ENCODE measurements at regions not wholly inside any gene's neighbourhood (a gene's known extent, or its start where the extent isn't known, plus 50 kb on each side); places are given as distances from the start of the nearest gene placed in this dataset.

GRCh38 chr14:66234411-66234810 lies 251.8 kb upstream of the CCDC196 start:
- no peak overlapping the region for H3K4me3 Mint-ChIP-seq
- Histone ChIP-seq H4K20me1 (replicated peaks; ENCODE audit: insufficient read depth) (no peaks in the 10 kb centered on the region), H3K9me2 (ENCODE audit: insufficient read depth) (0 out of 2 replicates have a peak, but pooled peaks cover 8% of the 10 kb centered on the region), H3K4me3 (no peak overlapping the region), H3K4me1 (ENCODE audit: insufficient read depth) (peaks cover 8% of the 10 kb centered on the region; the same call in 1 of the 2 replicates), H3K27ac (ENCODE audit: low read depth) (no peak overlapping the region), H3F3A (replicated peaks; ENCODE audit: low read depth) (no peaks in the 10 kb centered on the region), H2AFZ (no peak overlapping the region), H3K79me2 (replicated peaks; ENCODE audit: insufficient read depth) (no peaks in the 10 kb centered on the region), H3K27me3 (ENCODE audit: insufficient read depth) (0 out of 2 replicates have a peak, but pooled peaks cover 6% of the 10 kb centered on the region), H3K4me2 (no peak overlapping the region), H3K36me3 (ENCODE audit: insufficient read depth) (no peaks in the 10 kb centered on the region)
- no peak for ATAC-seq
- no peaks in the 10 kb centered on the region for H3K36me3 Mint-ChIP-seq (ENCODE audit: low read depth)
- H3K27ac Mint-ChIP-seq: no peak overlapping the region
- H3K4me1 Mint-ChIP-seq: peaks cover 9% of the 10 kb centered on the region; the same call in 2 of the 3 replicates
- no peak for TF ChIP-seq ZNF114 (CRISPR knock-in tag; IDR thresholded peaks at IDR 0.05)
- TF ChIP-seq NANOG (IDR thresholded peaks at IDR 0.05; ENCODE audit: borderline replicate concordance): no peak
- TF ChIP-seq ZNF331 (CRISPR knock-in tag; IDR thresholded peaks at IDR 0.05; ENCODE audit: low read depth): no peak
- no peak for TF ChIP-seq EZH2phosphoT487 (IDR thresholded peaks at IDR 0.05; ENCODE audit: unreplicated experiment)
- no peak for TF ChIP-seq ZNF462 (CRISPR knock-in tag; IDR thresholded peaks at IDR 0.05)
- no peak for TF ChIP-seq CTCF (conservative IDR thresholded peaks at IDR 0.05; ENCODE audit: low read depth in 2 of 2)
- no peak for TF ChIP-seq POLR2AphosphoS5 (IDR thresholded peaks at IDR 0.05; ENCODE audit: low read depth)
- no peak for TF ChIP-seq STAT1 (IDR thresholded peaks at IDR 0.05; ENCODE audit: unreplicated experiment)
- TF ChIP-seq CREB1 (CRISPR knock-in tag; IDR thresholded peaks at IDR 0.05; ENCODE audit: low read depth): no peak
- TF ChIP-seq JUNB (IDR thresholded peaks at IDR 0.05; ENCODE audit: unreplicated experiment): no peak
- no peak for TF ChIP-seq EZH2 (IDR thresholded peaks at IDR 0.05; ENCODE audit: low read depth, unreplicated experiment)
- no peak for TF ChIP-seq ETS1 (IDR thresholded peaks at IDR 0.05)
- no peak for TF ChIP-seq REST (IDR thresholded peaks at IDR 0.05; ENCODE audit: unreplicated experiment)
- H3K9me3 Mint-ChIP-seq: no peaks in the 10 kb centered on the region
- H3K27me3 Mint-ChIP-seq (ENCODE audit: insufficient read depth, low read depth, poor library complexity): peaks cover 2% of the 10 kb centered on the region
- no peak for DNase-seq (ENCODE audit: low spot score)
